ENCODE measurements at regions not wholly inside any gene's neighbourhood (a gene's known extent, or its start where the extent isn't known, plus 50 kb on each side); places are given as distances from the start of the nearest gene placed in this dataset.

- H3K27ac Mint-ChIP-seq = no peak overlapping the region
- no peaks in the 10 kb centered on the region for H3K4me1 ChIP-seq (ENCODE audit: control insufficient read depth in 2 of 2, insufficient read depth in 2 of 2, low read length in 2 of 2)
Observed at GRCh38 chr1:82511441-82511840, 710.7 kb downstream of the ADGRL2 start.

GRCh38 chr1:82510431-82510830, 709.7 kb downstream of the ADGRL2 start:
- no peaks in the 10 kb centered on the region for H3K9me3 ChIP-seq (ENCODE audit: control insufficient read depth in 2 of 3, low read length in 3 of 3)
- H3K27me3 ChIP-seq (ENCODE audit: control insufficient read depth in 2 of 2, insufficient read depth in 2 of 2, low read length in 2 of 2) = no peaks in the 10 kb centered on the region
- Mint-ChIP-seq H3K9me3 (peaks cover 0 to 3% (median 0%) of the 10 kb centered on the region in 11 donors), H3K4me3 (no peak overlapping the region), H3K36me3 (no peaks in the 10 kb centered on the region), H3K27ac (no peak overlapping the region), H3K4me1 (no peaks in the 10 kb centered on the region), H3K27me3 (no peaks in the 10 kb centered on the region)
- no peaks in the 10 kb centered on the region for H3K36me3 ChIP-seq (ENCODE audit: control insufficient read depth in 2 of 3, insufficient read depth in 3 of 3, low read length in 3 of 3)
- no peaks in the 10 kb centered on the region for H3K4me1 ChIP-seq (ENCODE audit: control insufficient read depth in 2 of 2, insufficient read depth in 2 of 2, low read length in 2 of 2)
- no peak for ATAC-seq
- H3K4me3 ChIP-seq (ENCODE audit: low read length) = no peak overlapping the region
- POLR2A ChIA-PET = no interaction called here
- intact Hi-C loops (cut with micrococcal nuclease) = no loop called here
- CTCF ChIA-PET = no interaction called here
- DNase-seq = no peak
- H3K27ac ChIP-seq (ENCODE audit: low read depth, low read length) = no peak overlapping the region

More at GRCh38 chr1:82511441-82511840, 710.7 kb downstream of the ADGRL2 start:
- H3K36me3 Mint-ChIP-seq = no peaks in the 10 kb centered on the region
- no peak for ATAC-seq
- H3K27me3 Mint-ChIP-seq = no peaks in the 10 kb centered on the region
- ChIA-PET POLR2A (no interaction called here), CTCF (no interaction called here)
- DNase-seq = no peak
- Histone ChIP-seq H3K27ac (ENCODE audit: low read depth, low read length) (no peak overlapping the region), H3K36me3 (ENCODE audit: control insufficient read depth in 2 of 3, insufficient read depth in 3 of 3, low read length in 3 of 3) (no peaks in the 10 kb centered on the region), H3K9me3 (ENCODE audit: control insufficient read depth in 2 of 3, low read length in 3 of 3) (no peaks in the 10 kb centered on the region), H3K4me3 (ENCODE audit: low read length) (no peak overlapping the region), H3K27me3 (ENCODE audit: control insufficient read depth in 2 of 2, insufficient read depth in 2 of 2, low read length in 2 of 2) (no peaks in the 10 kb centered on the region)
- H3K4me1 Mint-ChIP-seq = no peaks in the 10 kb centered on the region
- H3K9me3 Mint-ChIP-seq = peaks cover 0 to 3% (median 0%) of the 10 kb centered on the region in 11 donors
- no peak overlapping the region for H3K4me3 Mint-ChIP-seq
- intact Hi-C loops (cut with micrococcal nuclease) = no loop called here

- H3K27ac ChIP-seq (ENCODE audit: low read depth, low read length) = no peak overlapping the region
- CTCF ChIA-PET = no interaction called here
Observed at GRCh38 chr1:82507011-82507410, 706.3 kb downstream of the ADGRL2 start.

GRCh38 chr1:82503822-82504221, 703.1 kb downstream of the ADGRL2 start:
- Histone ChIP-seq H3K36me3 (ENCODE audit: control insufficient read depth in 2 of 3, insufficient read depth in 3 of 3, low read length in 3 of 3) (no peaks in the 10 kb centered on the region), H3K27me3 (ENCODE audit: control insufficient read depth in 2 of 2, insufficient read depth in 2 of 2, low read length in 2 of 2) (no peaks in the 10 kb centered on the region), H3K4me1 (ENCODE audit: control insufficient read depth in 2 of 2, insufficient read depth in 2 of 2, low read length in 2 of 2) (no peaks in the 10 kb centered on the region), H3K4me3 (ENCODE audit: low read length) (no peak overlapping the region), H3K27ac (ENCODE audit: low read depth, low read length) (no peak overlapping the region), H3K9me3 (ENCODE audit: control insufficient read depth in 2 of 3, low read length in 3 of 3) (no peaks in the 10 kb centered on the region)
- intact Hi-C loops (cut with micrococcal nuclease) = no loop called here
- Mint-ChIP-seq H3K9me3 (peaks cover 0 to 3% (median 0%) of the 10 kb centered on the region in 11 donors), H3K27me3 (no peaks in the 10 kb centered on the region), H3K27ac (no peak overlapping the region), H3K4me1 (no peaks in the 10 kb centered on the region), H3K4me3 (no peak overlapping the region), H3K36me3 (no peaks in the 10 kb centered on the region)
- ChIA-PET POLR2A (no interaction called here), CTCF (no interaction called here)
- DNase-seq = no peak
- no peak for ATAC-seq

More at GRCh38 chr1:82507011-82507410, 706.3 kb downstream of the ADGRL2 start:
- H3K36me3 ChIP-seq (ENCODE audit: control insufficient read depth in 2 of 3, insufficient read depth in 3 of 3, low read length in 3 of 3) = no peaks in the 10 kb centered on the region
- Mint-ChIP-seq H3K4me1 (no peaks in the 10 kb centered on the region), H3K4me3 (no peak overlapping the region), H3K9me3 (peaks cover 0 to 3% (median 0%) of the 10 kb centered on the region in 11 donors), H3K27me3 (no peaks in the 10 kb centered on the region), H3K36me3 (no peaks in the 10 kb centered on the region), H3K27ac (no peak overlapping the region)
- H3K9me3 ChIP-seq (ENCODE audit: control insufficient read depth in 2 of 3, low read length in 3 of 3) = no peaks in the 10 kb centered on the region
- no peak for ATAC-seq
- intact Hi-C loops (cut with micrococcal nuclease) = no loop called here
- no peaks in the 10 kb centered on the region for H3K4me1 ChIP-seq (ENCODE audit: control insufficient read depth in 2 of 2, insufficient read depth in 2 of 2, low read length in 2 of 2)
- POLR2A ChIA-PET = no interaction called here
- no peak overlapping the region for H3K4me3 ChIP-seq (ENCODE audit: low read length)
- no peaks in the 10 kb centered on the region for H3K27me3 ChIP-seq (ENCODE audit: control insufficient read depth in 2 of 2, insufficient read depth in 2 of 2, low read length in 2 of 2)
- no peak for DNase-seq

GRCh38 chr1:82499022-82499421, 698.3 kb downstream of the ADGRL2 start:
- Mint-ChIP-seq H3K27ac (no peak overlapping the region), H3K9me3 (peaks cover 7 to 42% (median 18%) of the 10 kb centered on the region in 11 donors), H3K36me3 (peaks cover 0 to 8% (median 0%) of the 10 kb centered on the region in 5 donors), H3K4me3 (no peak overlapping the region), H3K4me1 (no peaks in the 10 kb centered on the region), H3K27me3 (no peaks in the 10 kb centered on the region)
- POLR2A ChIA-PET = no interaction called here
- H3K9me3 ChIP-seq (ENCODE audit: control insufficient read depth in 2 of 3, low read length in 3 of 3) = peaks cover 0 to 8% (median 0%) of the 10 kb centered on the region in 3 experiments
- H3K27me3 ChIP-seq (ENCODE audit: control insufficient read depth in 2 of 2, insufficient read depth in 2 of 2, low read length in 2 of 2) = no peaks in the 10 kb centered on the region
- ATAC-seq (no peak), DNase-seq (no peak)
- intact Hi-C loops (cut with micrococcal nuclease) = no loop called here
- H3K4me3 ChIP-seq (ENCODE audit: low read length) = no peak overlapping the region
- CTCF ChIA-PET = no interaction called here
- H3K36me3 ChIP-seq (ENCODE audit: control insufficient read depth in 2 of 3, insufficient read depth in 3 of 3, low read length in 3 of 3) = no peaks in the 10 kb centered on the region
- no peaks in the 10 kb centered on the region for H3K4me1 ChIP-seq (ENCODE audit: control insufficient read depth in 2 of 2, insufficient read depth in 2 of 2, low read length in 2 of 2)
- H3K27ac ChIP-seq (ENCODE audit: low read depth, low read length) = no peak overlapping the region

GRCh38 chr1:82494117-82494516, 693.4 kb downstream of the ADGRL2 start:
- Histone ChIP-seq H3K36me3 (ENCODE audit: control insufficient read depth in 2 of 3, insufficient read depth in 3 of 3, low read length in 3 of 3) (no peaks in the 10 kb centered on the region), H3K27ac (ENCODE audit: low read depth, low read length) (no peak overlapping the region), H3K4me3 (ENCODE audit: low read length) (no peak overlapping the region), H3K9me3 (ENCODE audit: control insufficient read depth in 2 of 3, low read length in 3 of 3) (peaks cover 0 to 8% (median 0%) of the 10 kb centered on the region in 3 experiments), H3K4me1 (ENCODE audit: control insufficient read depth in 2 of 2, insufficient read depth in 2 of 2, low read length in 2 of 2) (no peaks in the 10 kb centered on the region), H3K27me3 (ENCODE audit: control insufficient read depth in 2 of 2, insufficient read depth in 2 of 2, low read length in 2 of 2) (no peaks in the 10 kb centered on the region)
- DNase-seq (no peak), ATAC-seq (no peak)
- intact Hi-C loops (cut with micrococcal nuclease) = no loop called here
- H3K4me3 Mint-ChIP-seq = no peak overlapping the region
- peaks cover 0 to 8% (median 0%) of the 10 kb centered on the region in 5 donors for H3K36me3 Mint-ChIP-seq
- POLR2A ChIA-PET = no interaction called here
- CTCF ChIA-PET = no interaction called here
- H3K4me1 Mint-ChIP-seq = no peaks in the 10 kb centered on the region
- no peak overlapping the region for H3K27ac Mint-ChIP-seq
- peaks cover 7 to 45% (median 16%) of the 10 kb centered on the region in 11 donors for H3K9me3 Mint-ChIP-seq
- H3K27me3 Mint-ChIP-seq = no peaks in the 10 kb centered on the region

GRCh38 chr1:82492159-82492558, 691.4 kb downstream of the ADGRL2 start:
- Mint-ChIP-seq H3K27me3 (no peaks in the 10 kb centered on the region), H3K4me1 (no peaks in the 10 kb centered on the region), H3K9me3 (peaks cover 5 to 34% (median 14%) of the 10 kb centered on the region in 11 donors), H3K4me3 (no peak overlapping the region), H3K27ac (peak overlapping the region in 1 of 9 donors; percentile 18), H3K36me3 (peaks cover 0 to 4% (median 0%) of the 10 kb centered on the region in 5 donors)
- Histone ChIP-seq H3K4me3 (ENCODE audit: low read length) (no peak overlapping the region), H3K36me3 (ENCODE audit: control insufficient read depth in 2 of 3, insufficient read depth in 3 of 3, low read length in 3 of 3) (no peaks in the 10 kb centered on the region), H3K27me3 (ENCODE audit: control insufficient read depth in 2 of 2, insufficient read depth in 2 of 2, low read length in 2 of 2) (no peaks in the 10 kb centered on the region), H3K27ac (ENCODE audit: low read depth, low read length) (no peak overlapping the region), H3K9me3 (ENCODE audit: control insufficient read depth in 2 of 3, low read length in 3 of 3) (peaks cover 0 to 8% (median 0%) of the 10 kb centered on the region in 3 experiments), H3K4me1 (ENCODE audit: control insufficient read depth in 2 of 2, insufficient read depth in 2 of 2, low read length in 2 of 2) (no peaks in the 10 kb centered on the region)
- no peak for ATAC-seq
- intact Hi-C loops (cut with micrococcal nuclease) = no loop called here
- ChIA-PET CTCF (no interaction called here), POLR2A (no interaction called here)
- no peak for DNase-seq
